ENCODE measurements at regions not wholly inside any gene's neighbourhood (a gene's known extent, or its start where the extent isn't known, plus 50 kb on each side); places are given as distances from the start of the nearest gene placed in this dataset.

GRCh38 chr1:43058545-43059360, 100.1 kb upstream of the SLC2A1 start (continued):
- no peak for TF ChIP-seq ZNF462 (CRISPR knock-in tag; IDR thresholded peaks at IDR 0.05)
- no peak for TF ChIP-seq CREB1 (CRISPR knock-in tag; IDR thresholded peaks at IDR 0.05; ENCODE audit: low read depth)

GRCh38 chr1:43058056-43058455, 99.4 kb upstream of the SLC2A1 start:
- Mint-ChIP-seq H3K27ac (no peak overlapping the region), H3K4me1 (peaks cover 31% of the 10 kb centered on the region), H3K9me3 (no peaks in the 10 kb centered on the region; the same call in 2 of the 3 replicates), H3K27me3 (ENCODE audit: insufficient read depth, low read depth, poor library complexity) (peaks cover 8% of the 10 kb centered on the region), H3K4me3 (no peak overlapping the region; the same call in 2 of the 3 replicates), H3K36me3 (ENCODE audit: low read depth) (no peaks in the 10 kb centered on the region; the same call in 2 of the 3 replicates)
- H3K36me3 ChIP-seq (ENCODE audit: insufficient read depth) = no peaks in the 10 kb centered on the region
- H2AFZ ChIP-seq = peak overlapping the region; percentile 88
- DNase-seq (ENCODE audit: low spot score) (no peak), ATAC-seq (no peak)
- no peaks in the 10 kb centered on the region for H3F3A ChIP-seq (replicated peaks; ENCODE audit: low read depth)
- H4K20me1 ChIP-seq (replicated peaks; ENCODE audit: insufficient read depth) = no peaks in the 10 kb centered on the region
- no peaks in the 10 kb centered on the region for H3K79me2 ChIP-seq (replicated peaks; ENCODE audit: insufficient read depth)
- 0 out of 2 replicates have a peak, but pooled peaks cover 3% of the 10 kb centered on the region for H3K9me2 ChIP-seq (ENCODE audit: insufficient read depth)
- TF ChIP-seq JUNB (IDR thresholded peaks at IDR 0.05; ENCODE audit: unreplicated experiment) (no peak), ZNF114 (CRISPR knock-in tag; IDR thresholded peaks at IDR 0.05) (no peak)
- no peak overlapping the region for H3K4me2 ChIP-seq
- H3K4me3 ChIP-seq = no peak overlapping the region
- H3K4me1 ChIP-seq (ENCODE audit: insufficient read depth) = peaks cover 20% of the 10 kb centered on the region
- no peak overlapping the region for H3K27ac ChIP-seq (ENCODE audit: low read depth)
- H3K27me3 ChIP-seq (ENCODE audit: insufficient read depth) = no peaks in the 10 kb centered on the region
